GM23338 (cell line): ENCODE measurements at regions not wholly inside any gene's neighbourhood (a gene's known extent, or its start where the extent isn't known, plus 50 kb on each side); places are given as distances from the start of the nearest gene placed in this dataset.

Experiments
- ATAC-seq: fragments of 200-7000 bp; cut with Tn5 transposase; 3 replicates; pipeline ENCODE4 v1.9.1; 2020
- DNase-seq: peaks from one replicate; pipeline ENCODE4 v3.0.0-alpha.2; 2015; ENCODE audit warnings: low spot score
- H2AFZ ChIP-seq: fragments of 200-600 bp; sonication (generic); 2 replicates; pipeline ENCODE4 v1.8.0; 2016; ENCODE audit warnings: antibody characterized with exemption, mild to moderate bottlenecking, moderate library complexity
- H3F3A ChIP-seq: fragments of 200-600 bp; sonication (generic); replicated peaks from 2 replicates; pipeline ENCODE4 v1.8.0; 2017; ENCODE audit warnings: antibody characterized with exemption, mixed run types, low read depth
- H3K27ac ChIP-seq: fragments of 200-600 bp; sonication (generic); 2 replicates; pipeline ENCODE4 v1.6.1; 2016; ENCODE audit warnings: low read depth
- H3K27me3 ChIP-seq: fragments of 200-600 bp; sonication (generic); 2 replicates; pipeline ENCODE4 v1.8.0; 2016; ENCODE audit warnings: mild to moderate bottlenecking, mixed run types, moderate library complexity; ENCODE audit not compliant: insufficient read depth
- H3K36me3 ChIP-seq: fragments of 200-600 bp; sonication (generic); 2 replicates; pipeline ENCODE4 v1.8.0; 2016; ENCODE audit warnings: mild to moderate bottlenecking; ENCODE audit not compliant: insufficient read depth
- H3K4me1 ChIP-seq: fragments of 200-600 bp; sonication (generic); 2 replicates; pipeline ENCODE4 v1.8.0; 2016; ENCODE audit warnings: mild to moderate bottlenecking, moderate library complexity; ENCODE audit not compliant: insufficient read depth
- H3K4me2 ChIP-seq: fragments of 200-600 bp; sonication (generic); 2 replicates; pipeline ENCODE4 v1.7.1; 2017; ENCODE audit warnings: mixed run types
- H3K4me3 ChIP-seq: fragments of 200-600 bp; sonication (generic); 2 replicates; pipeline ENCODE4 v1.6.1; 2016; ENCODE audit warnings: mixed run types
- H3K79me2 ChIP-seq: fragments of 200-600 bp; sonication (generic); replicated peaks from 2 replicates; pipeline ENCODE4 v1.8.0; 2017; ENCODE audit warnings: mild to moderate bottlenecking; ENCODE audit not compliant: insufficient read depth
- H3K9me2 ChIP-seq: fragments of 200-600 bp; sonication (generic); 2 replicates; pipeline ENCODE4 v1.8.0; 2017; ENCODE audit not compliant: insufficient read depth
- H4K20me1 ChIP-seq: fragments of 200-600 bp; sonication (generic); replicated peaks from 2 replicates; pipeline ENCODE4 v1.8.0; 2017; ENCODE audit warnings: mild to moderate bottlenecking; ENCODE audit not compliant: insufficient read depth
- H3K27ac Mint-ChIP-seq: 2 replicates; pipeline ENCODE4 v1.8.0; 2020; ENCODE audit warnings: inconsistent platforms, mild to moderate bottlenecking, moderate library complexity, mixed read lengths
- H3K27me3 Mint-ChIP-seq: 3 replicates; pipeline ENCODE4 v1.8.0; 2022; ENCODE audit warnings: low read depth, mild to moderate bottlenecking, moderate library complexity, mixed read lengths, inconsistent platforms; ENCODE audit not compliant: insufficient read depth, poor library complexity
- H3K36me3 Mint-ChIP-seq: 3 replicates; pipeline ENCODE4 v1.8.0; 2021; ENCODE audit warnings: low read depth, mild to moderate bottlenecking, inconsistent platforms, moderate library complexity, mixed read lengths
- H3K4me1 Mint-ChIP-seq: 3 replicates; pipeline ENCODE4 v1.8.0; 2020; ENCODE audit warnings: mild to moderate bottlenecking, inconsistent platforms, mixed read lengths
- H3K4me3 Mint-ChIP-seq: 3 replicates; pipeline ENCODE4 v1.8.0; 2021; ENCODE audit warnings: moderate library complexity, mild to moderate bottlenecking, inconsistent platforms, mixed read lengths
- H3K9me3 Mint-ChIP-seq: 3 replicates; pipeline ENCODE4 v1.8.0; 2020; ENCODE audit warnings: moderate library complexity, mild to moderate bottlenecking, inconsistent platforms, mixed read lengths
- EZH2phosphoT487 ChIP-seq: fragments of 200-600 bp; sonication (generic); IDR thresholded peaks from one replicate; pipeline ENCODE4 v1.8.1; 2018; ENCODE audit warnings: antibody characterized with exemption; ENCODE audit not compliant: unreplicated experiment
- NANOG ChIP-seq: IDR thresholded peaks from 2 replicates; pipeline ENCODE4 v1.6.1; 2016; ENCODE audit warnings: antibody characterized with exemption, borderline replicate concordance
- POLR2AphosphoS5 ChIP-seq: IDR thresholded peaks from 2 replicates; pipeline ENCODE4 v1.6.1; 2016; ENCODE audit warnings: antibody characterized with exemption, low read depth
- STAT1 ChIP-seq: IDR thresholded peaks from one replicate; pipeline ENCODE4 v1.6.1; 2016; ENCODE audit warnings: antibody characterized with exemption; ENCODE audit not compliant: unreplicated experiment
- ZNF331 ChIP-seq: fragments of 250-450 bp; sonication (Bioruptor Pico); IDR thresholded peaks from 2 replicates; pipeline ENCODE4 v1.5.0; 2020; ENCODE audit warnings: low read depth, mild to moderate bottlenecking, moderate library complexity
- TF ChIP-seq, protein P1 (sequence below): fragments of 250-450 bp; sonication (Bioruptor Pico); IDR thresholded peaks from 2 replicates; pipeline ENCODE4 v1.5.0; 2020; ENCODE audit warnings: mild to moderate bottlenecking, moderate library complexity
- TF ChIP-seq, protein P2 (sequence below): IDR thresholded peaks from one replicate; pipeline ENCODE4 v1.6.1; 2018; ENCODE audit warnings: antibody characterized with exemption; ENCODE audit not compliant: unreplicated experiment
- TF ChIP-seq, protein P3 (sequence below), 2 experiments: fragments of 200-600 bp in 1 of 2; sonication (generic) in 1 of 2; conservative IDR thresholded peaks; 2 replicates each; pipeline versions ENCODE4 v1.5.1 to v1.6.1; 2016 to 2017; ENCODE audit warnings: antibody characterized with exemption in 2 of 2, low read depth in 2 of 2, mild to moderate bottlenecking in 2 of 2, moderate library complexity in 1 of 2
- TF ChIP-seq, protein P4 (sequence below): IDR thresholded peaks from 2 replicates; pipeline ENCODE4 v1.6.1; 2016; ENCODE audit warnings: antibody characterized with exemption

DNA sequence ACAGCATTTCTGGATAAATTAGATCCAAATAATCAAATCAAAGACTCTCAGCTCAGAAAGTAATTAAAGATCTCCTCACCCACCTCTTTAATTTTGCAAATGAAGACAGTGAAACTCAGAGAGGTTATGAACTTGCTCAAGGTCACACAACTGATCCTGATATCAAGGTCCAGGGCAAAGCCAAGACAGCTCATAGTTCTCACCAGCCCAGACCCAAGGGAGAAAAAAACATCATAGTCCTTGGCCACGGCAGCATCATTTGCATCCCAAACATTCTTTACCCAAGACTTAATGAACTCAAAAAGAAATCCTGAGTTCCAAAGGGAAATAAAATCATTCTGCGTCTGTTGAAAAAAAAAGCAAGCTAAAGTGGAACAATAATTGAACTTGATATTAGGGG is 112.1 kb downstream of the DAD1 start (continued):
- TF ChIP-seq, protein P1, sequence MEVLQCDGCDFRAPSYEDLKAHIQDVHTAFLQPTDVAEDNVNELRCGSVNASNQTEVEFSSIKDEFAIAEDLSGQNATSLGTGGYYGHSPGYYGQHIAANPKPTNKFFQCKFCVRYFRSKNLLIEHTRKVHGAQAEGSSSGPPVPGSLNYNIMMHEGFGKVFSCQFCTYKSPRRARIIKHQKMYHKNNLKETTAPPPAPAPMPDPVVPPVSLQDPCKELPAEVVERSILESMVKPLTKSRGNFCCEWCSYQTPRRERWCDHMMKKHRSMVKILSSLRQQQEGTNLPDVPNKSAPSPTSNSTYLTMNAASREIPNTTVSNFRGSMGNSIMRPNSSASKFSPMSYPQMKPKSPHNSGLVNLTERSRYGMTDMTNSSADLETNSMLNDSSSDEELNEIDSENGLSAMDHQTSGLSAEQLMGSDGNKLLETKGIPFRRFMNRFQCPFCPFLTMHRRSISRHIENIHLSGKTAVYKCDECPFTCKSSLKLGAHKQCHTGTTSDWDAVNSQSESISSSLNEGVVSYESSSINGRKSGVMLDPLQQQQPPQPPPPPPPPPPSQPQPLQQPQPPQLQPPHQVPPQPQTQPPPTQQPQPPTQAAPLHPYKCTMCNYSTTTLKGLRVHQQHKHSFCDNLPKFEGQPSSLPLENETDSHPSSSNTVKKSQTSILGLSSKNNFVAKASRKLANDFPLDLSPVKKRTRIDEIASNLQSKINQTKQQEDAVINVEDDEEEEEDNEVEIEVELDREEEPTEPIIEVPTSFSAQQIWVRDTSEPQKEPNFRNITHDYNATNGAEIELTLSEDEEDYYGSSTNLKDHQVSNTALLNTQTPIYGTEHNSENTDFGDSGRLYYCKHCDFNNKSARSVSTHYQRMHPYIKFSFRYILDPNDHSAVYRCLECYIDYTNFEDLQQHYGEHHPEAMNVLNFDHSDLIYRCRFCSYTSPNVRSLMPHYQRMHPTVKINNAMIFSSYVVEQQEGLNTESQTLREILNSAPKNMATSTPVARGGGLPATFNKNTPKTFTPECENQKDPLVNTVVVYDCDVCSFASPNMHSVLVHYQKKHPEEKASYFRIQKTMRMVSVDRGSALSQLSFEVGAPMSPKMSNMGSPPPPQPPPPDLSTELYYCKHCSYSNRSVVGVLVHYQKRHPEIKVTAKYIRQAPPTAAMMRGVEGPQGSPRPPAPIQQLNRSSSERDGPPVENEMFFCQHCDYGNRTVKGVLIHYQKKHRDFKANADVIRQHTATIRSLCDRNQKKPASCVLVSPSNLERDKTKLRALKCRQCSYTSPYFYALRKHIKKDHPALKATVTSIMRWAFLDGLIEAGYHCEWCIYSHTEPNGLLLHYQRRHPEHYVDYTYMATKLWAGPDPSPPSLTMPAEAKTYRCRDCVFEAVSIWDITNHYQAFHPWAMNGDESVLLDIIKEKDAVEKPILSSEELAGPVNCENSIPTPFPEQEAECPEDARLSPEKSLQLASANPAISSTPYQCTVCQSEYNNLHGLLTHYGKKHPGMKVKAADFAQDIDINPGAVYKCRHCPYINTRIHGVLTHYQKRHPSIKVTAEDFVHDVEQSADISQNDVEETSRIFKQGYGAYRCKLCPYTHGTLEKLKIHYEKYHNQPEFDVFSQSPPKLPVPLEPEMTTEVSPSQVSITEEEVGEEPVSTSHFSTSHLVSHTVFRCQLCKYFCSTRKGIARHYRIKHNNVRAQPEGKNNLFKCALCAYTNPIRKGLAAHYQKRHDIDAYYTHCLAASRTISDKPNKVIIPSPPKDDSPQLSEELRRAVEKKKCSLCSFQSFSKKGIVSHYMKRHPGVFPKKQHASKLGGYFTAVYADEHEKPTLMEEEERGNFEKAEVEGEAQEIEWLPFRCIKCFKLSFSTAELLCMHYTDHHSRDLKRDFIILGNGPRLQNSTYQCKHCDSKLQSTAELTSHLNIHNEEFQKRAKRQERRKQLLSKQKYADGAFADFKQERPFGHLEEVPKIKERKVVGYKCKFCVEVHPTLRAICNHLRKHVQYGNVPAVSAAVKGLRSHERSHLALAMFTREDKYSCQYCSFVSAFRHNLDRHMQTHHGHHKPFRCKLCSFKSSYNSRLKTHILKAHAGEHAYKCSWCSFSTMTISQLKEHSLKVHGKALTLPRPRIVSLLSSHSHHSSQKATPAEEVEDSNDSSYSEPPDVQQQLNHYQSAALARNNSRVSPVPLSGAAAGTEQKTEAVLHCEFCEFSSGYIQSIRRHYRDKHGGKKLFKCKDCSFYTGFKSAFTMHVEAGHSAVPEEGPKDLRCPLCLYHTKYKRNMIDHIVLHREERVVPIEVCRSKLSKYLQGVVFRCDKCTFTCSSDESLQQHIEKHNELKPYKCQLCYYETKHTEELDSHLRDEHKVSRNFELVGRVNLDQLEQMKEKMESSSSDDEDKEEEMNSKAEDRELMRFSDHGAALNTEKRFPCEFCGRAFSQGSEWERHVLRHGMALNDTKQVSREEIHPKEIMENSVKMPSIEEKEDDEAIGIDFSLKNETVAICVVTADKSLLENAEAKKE (CRISPR knock-in tag) = no peak
- TF ChIP-seq POLR2AphosphoS5 = no peak
- TF ChIP-seq, protein P2, sequence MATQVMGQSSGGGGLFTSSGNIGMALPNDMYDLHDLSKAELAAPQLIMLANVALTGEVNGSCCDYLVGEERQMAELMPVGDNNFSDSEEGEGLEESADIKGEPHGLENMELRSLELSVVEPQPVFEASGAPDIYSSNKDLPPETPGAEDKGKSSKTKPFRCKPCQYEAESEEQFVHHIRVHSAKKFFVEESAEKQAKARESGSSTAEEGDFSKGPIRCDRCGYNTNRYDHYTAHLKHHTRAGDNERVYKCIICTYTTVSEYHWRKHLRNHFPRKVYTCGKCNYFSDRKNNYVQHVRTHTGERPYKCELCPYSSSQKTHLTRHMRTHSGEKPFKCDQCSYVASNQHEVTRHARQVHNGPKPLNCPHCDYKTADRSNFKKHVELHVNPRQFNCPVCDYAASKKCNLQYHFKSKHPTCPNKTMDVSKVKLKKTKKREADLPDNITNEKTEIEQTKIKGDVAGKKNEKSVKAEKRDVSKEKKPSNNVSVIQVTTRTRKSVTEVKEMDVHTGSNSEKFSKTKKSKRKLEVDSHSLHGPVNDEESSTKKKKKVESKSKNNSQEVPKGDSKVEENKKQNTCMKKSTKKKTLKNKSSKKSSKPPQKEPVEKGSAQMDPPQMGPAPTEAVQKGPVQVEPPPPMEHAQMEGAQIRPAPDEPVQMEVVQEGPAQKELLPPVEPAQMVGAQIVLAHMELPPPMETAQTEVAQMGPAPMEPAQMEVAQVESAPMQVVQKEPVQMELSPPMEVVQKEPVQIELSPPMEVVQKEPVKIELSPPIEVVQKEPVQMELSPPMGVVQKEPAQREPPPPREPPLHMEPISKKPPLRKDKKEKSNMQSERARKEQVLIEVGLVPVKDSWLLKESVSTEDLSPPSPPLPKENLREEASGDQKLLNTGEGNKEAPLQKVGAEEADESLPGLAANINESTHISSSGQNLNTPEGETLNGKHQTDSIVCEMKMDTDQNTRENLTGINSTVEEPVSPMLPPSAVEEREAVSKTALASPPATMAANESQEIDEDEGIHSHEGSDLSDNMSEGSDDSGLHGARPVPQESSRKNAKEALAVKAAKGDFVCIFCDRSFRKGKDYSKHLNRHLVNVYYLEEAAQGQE = no peak

DNA sequence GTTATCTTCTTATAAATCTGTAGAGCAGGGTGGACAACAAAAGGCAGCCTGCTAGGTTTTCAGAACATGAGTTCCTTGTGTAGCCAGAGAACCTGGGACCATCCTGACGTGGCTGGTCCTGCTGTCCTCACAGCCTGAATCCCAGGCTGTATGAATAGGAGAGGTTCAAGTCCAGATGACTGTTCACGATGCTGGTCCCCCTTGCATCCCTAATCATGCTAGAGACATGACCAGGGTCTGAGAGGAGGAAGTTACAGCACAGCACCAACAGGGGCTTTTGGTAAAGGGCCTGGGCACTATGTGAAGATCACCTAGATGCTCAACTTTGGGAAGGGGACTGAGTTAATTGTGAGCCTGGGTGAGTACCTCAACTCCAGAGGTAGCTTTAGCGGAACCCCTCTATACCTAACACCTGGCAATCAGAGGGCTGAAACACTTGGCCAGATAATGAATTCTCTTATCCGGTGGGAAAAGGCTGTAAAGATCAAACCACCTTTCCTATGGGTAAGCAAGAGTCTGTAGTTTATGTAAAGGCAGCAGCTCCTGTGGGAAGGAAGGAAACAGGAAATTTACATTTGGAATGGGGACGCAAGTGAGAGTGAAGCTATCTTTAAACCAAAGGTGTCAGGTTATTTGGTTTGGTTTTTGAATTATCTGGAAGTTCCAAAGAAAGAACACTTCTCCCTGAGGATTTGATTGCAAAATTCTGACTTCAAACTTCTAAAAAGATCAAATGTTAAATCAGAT is 112.8 kb downstream of the DAD1 start:
- peaks cover 28% of the 10 kb centered on the region for H3K4me1 ChIP-seq
- H4K20me1 ChIP-seq = no peaks in the 10 kb centered on the region
- no peaks in the 10 kb centered on the region for H3F3A ChIP-seq
- peaks cover 41% of the 10 kb centered on the region for H3K4me1 Mint-ChIP-seq
- peak overlapping the region; percentile 16; the same call in 1 of the 2 replicates for H2AFZ ChIP-seq
- H3K9me3 Mint-ChIP-seq = no peaks in the 10 kb centered on the region
- no peak overlapping the region for H3K27ac Mint-ChIP-seq
- no peak for ATAC-seq
- H3K27ac ChIP-seq = no peak overlapping the region
- H3K4me3 Mint-ChIP-seq = no peak overlapping the region
- H3K27me3 ChIP-seq = no peaks in the 10 kb centered on the region
- H3K4me3 ChIP-seq = no peak overlapping the region
- H3K27me3 Mint-ChIP-seq = no peaks in the 10 kb centered on the region
- H3K36me3 Mint-ChIP-seq = no peaks in the 10 kb centered on the region
- H3K36me3 ChIP-seq = no peaks in the 10 kb centered on the region
- H3K79me2 ChIP-seq = no peaks in the 10 kb centered on the region
- H3K4me2 ChIP-seq = no peak overlapping the region
- H3K9me2 ChIP-seq = no peaks in the 10 kb centered on the region
- peak; percentile 21 for DNase-seq
- TF ChIP-seq, protein P3, sequence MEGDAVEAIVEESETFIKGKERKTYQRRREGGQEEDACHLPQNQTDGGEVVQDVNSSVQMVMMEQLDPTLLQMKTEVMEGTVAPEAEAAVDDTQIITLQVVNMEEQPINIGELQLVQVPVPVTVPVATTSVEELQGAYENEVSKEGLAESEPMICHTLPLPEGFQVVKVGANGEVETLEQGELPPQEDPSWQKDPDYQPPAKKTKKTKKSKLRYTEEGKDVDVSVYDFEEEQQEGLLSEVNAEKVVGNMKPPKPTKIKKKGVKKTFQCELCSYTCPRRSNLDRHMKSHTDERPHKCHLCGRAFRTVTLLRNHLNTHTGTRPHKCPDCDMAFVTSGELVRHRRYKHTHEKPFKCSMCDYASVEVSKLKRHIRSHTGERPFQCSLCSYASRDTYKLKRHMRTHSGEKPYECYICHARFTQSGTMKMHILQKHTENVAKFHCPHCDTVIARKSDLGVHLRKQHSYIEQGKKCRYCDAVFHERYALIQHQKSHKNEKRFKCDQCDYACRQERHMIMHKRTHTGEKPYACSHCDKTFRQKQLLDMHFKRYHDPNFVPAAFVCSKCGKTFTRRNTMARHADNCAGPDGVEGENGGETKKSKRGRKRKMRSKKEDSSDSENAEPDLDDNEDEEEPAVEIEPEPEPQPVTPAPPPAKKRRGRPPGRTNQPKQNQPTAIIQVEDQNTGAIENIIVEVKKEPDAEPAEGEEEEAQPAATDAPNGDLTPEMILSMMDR (conservative IDR thresholded peaks at IDR 0.05; ENCODE audit: low read depth in 2 of 2) = no peak
- TF ChIP-seq STAT1 (no peak), NANOG (no peak), EZH2phosphoT487 (no peak), ZNF331 (CRISPR knock-in tag) (no peak), POLR2AphosphoS5 (no peak)
- TF ChIP-seq, protein P4, sequence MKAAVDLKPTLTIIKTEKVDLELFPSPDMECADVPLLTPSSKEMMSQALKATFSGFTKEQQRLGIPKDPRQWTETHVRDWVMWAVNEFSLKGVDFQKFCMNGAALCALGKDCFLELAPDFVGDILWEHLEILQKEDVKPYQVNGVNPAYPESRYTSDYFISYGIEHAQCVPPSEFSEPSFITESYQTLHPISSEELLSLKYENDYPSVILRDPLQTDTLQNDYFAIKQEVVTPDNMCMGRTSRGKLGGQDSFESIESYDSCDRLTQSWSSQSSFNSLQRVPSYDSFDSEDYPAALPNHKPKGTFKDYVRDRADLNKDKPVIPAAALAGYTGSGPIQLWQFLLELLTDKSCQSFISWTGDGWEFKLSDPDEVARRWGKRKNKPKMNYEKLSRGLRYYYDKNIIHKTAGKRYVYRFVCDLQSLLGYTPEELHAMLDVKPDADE = no peak
